Epithelial cell of prostate (primary cell): ENCODE measurements at regions not wholly inside any gene's neighbourhood (a gene's known extent, or its start where the extent isn't known, plus 50 kb on each side); places are given as distances from the start of the nearest gene placed in this dataset.
A peak's percentile ranks its signal among the peaks of the same experiment; 100 is the strongest.
"Not testable (repeated sequence)": the region's sequence is repeated elsewhere in the genome, so short reads cannot be mapped to it uniquely, and the experiment has no call there.

ENCODE experiments used
- DNase-seq: peaks from one replicate; pipeline ENCODE4 v3.0.0-alpha.2; 2011; ENCODE audit warnings: low read depth, low spot score
- H3K27ac ChIP-seq: fragments of 450-650 bp; 2 replicates; pipeline ENCODE4 v1.5.1; 2017; ENCODE audit warnings: mild to moderate bottlenecking

DNA sequence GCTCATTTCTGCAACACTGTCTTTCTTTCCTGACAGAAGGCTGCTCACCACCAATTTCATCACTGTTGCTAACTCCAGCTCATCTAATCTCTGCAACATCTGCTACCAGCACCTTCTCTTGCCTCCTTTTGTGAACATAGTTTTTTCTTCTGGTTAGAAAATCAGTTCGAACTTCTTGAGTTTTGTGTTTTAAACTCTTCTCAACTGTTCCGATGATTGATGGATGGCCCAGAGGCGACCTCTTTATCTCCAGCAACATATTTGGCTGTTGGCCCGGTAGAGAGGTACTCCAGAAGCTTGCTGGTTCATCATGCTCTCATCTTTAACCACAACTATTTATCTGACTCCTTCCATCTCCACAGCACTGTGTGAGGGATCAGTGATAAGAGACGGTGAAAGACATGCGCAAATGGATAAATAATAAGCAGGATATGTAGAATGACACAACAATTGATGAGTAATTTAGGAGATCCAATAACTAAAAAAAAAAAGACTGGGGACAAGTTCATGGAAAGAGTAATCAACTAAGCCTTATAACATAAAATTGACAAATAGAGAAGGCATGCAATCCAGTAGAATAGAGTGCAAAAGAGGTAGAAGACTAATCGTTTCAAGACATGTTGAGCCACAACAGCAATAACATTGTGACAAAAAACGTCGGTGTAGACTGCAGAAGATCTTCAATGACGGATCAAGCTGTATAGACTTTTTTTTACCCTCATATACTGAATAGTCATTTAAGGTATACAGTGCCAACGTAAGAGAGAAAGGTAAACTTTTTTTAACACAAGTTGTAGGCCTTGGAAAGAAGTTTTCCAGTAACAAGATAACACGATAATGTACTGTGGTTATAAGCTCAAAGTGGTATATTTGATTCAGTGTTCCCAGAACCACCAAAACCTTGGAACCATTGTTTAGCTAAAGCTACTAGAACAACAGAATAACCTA lies 152.2 kb downstream of the CRPPA start:
- no peak overlapping the region for H3K27ac ChIP-seq
- peak; percentile 29 for DNase-seq

DNA sequence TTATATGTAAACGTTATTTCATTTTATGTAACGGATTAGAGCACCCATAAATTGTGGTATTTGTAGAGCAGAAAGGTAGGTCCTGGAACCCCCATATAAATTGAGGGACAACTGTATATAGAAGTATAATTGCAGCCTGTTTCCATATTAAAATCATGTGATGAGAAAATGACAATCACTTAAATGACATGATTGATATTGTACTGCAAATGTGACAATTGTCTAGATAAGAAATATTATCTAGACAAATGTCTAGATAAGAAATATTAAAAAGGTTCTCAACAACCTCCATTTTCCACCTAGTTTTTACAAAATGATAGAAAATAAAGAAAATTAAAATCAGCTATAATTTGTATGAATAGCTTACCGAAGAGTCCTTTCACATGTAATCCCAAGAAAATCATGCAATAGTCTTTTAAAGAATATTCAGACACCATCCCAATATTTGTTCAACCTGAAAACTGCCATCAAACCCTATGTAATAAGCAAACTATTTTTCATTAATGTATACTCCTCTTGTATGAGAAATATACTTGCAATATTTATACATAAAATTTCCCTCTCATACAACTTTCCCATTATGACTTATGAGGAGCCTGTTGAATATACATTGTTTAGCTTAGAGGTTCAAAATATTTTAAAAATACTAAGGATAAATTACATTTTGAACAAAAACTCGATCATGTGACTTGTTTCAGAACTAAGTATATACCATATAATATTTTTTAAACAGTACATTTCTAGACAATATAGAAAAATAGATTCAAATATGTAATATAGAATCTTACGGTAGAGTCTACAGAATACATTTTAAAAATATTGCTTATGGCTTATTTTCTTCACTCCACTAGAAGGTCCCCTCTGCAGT lies 153.2 kb downstream of the CRPPA start:
- DNase-seq: no peak
- no peak overlapping the region for H3K27ac ChIP-seq

DNA sequence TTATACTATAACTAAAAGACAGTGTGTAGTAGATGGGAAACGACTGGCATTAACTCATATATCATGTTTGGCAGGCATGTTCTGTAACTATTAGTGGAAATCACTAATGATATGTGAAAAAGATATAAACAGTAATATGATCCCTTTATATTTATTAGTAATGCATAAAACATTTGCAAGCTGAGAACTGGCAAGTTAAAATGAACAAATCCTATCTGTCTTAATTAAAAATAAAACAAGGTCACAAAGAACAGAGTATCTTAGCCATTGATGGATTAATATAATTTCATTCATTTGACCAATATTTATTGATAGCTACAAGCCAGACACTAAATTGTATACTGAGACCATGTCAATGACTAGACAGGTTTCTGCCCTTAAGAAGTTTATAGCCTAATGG lies 154.5 kb downstream of the CRPPA start:
- no peak for DNase-seq

DNA sequence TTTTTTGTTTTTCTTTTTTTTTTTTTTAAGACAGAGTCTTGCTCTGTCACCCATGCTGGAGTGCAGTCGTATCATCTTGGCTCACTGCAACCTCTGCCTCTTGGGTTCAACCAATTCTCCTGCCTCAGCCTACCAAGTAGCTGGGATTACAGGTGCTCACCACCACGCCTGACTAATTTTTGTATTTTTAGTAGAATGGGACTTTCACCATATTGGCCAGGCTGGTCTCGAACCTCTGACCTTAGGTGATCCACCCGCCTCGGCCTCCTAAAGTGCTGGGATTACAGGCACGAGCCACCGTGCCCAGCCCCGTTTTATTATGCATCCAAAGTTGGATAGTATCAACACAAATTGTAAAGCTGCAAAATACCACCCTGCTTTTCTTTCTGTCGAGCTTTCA lies 154.9 kb downstream of the CRPPA start:
- not testable (repeated sequence) for H3K27ac ChIP-seq, DNase-seq

More for the DNA sequence above, 154.5 kb downstream of the CRPPA start:
- no peak overlapping the region for H3K27ac ChIP-seq

DNA sequence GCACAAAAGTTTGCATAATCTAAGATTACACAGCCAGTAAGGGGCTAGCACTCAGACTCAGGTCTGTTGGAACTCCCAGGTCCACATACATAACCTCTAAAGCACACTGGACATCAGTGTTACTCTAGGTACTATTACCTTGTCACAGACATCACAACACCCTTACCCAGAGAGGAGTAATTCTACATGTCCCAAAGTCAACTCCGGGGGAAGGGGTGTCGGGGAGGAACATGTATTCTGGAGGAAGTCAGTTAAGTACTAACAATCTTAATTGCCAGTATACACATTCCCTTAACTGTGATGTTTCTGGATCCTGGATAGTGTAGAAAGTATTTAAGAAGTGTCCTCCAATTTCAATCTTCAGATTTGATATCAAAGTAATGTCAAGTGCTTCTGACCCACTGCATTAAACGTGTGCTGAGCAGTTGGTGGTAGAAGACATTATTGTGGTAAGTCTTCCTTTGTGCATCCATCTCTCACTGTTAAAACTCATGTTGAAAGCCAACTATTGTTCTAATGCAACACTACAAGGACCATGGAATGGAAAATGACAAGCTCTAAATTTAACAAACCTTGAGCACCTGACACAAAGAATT lies 155.4 kb downstream of the CRPPA start:
- DNase-seq: no peak

DNA sequence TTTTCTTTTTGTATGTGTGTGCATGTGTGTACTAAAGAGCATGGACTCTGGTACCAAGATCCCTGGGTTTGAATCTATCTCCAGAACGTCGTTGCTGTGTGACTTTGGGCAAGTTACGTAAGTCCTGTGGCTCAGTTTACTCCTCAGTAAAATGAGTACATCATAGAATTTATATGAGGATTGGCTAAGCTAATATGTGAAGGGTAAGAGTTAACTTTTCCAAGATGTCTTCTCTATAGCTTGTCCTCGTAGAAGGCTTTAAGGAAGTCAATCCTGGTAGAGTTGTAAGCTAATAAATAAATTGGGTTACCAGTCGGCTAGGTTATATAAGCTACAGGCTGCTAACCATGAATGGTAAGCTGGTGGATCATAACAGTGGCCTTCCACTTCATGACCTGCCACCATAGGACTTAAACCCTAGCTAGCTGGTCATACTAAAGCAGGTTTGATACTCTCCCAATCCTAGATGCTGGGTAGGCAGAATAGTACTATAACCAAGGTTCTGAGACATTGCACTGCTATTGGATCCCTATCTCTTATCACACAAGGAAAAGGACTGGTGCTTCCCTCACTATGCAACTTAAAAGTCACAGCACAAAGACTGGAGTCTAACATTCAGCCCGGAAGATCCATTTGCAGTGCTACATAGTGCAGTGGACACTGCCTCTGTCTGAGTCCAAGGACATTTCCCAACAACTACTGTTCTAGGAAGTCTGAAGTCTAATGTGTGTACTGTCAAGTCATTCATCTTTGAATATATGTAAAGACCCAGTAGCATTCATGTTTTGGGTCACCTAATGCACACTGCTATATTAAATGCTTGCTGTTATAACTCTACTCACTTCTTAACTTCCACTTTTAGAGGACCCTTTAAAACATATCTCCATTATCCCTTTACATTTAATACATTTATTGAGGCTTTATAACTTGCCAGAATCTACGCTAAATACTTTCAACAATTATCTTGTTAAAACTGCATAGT lies 156.2 kb downstream of the CRPPA start:
- H3K27ac ChIP-seq: no peak overlapping the region
- DNase-seq: no peak

More for the DNA sequence above, 155.4 kb downstream of the CRPPA start:
- no peak overlapping the region for H3K27ac ChIP-seq

DNA sequence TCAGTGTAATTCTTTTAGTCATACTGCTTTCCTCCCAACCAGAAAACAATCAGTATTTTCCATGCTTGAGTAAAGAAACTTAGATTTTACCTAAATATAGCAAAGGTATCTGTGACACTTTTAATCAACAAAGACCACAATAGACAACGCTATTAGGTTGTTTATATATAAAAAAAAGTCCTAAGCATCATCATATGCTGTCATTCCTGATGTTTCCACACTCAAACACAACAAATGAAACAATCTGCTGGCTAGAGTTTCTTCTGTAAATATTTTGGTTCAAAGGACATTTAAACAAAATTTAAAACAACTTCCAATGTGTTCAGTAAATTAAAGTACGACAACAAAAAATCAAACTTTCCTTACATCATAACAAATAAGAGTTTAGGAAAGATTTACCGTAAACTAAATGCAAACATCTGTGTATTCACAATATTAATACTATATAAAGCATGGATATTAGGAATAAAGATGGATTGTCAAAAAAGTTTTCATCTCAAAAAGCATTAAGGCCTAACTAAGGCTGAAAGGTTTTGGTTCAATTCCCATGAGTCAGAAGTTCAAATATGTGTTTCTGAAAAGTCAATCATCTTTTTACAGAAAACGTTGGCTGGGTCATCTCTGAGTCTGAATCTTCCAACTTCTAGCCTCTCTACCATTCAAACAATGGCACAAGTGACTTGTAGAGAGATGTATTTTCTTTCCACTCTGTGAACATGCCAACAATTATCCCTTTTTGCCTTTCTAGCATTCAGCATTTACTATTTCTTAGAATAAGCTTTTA lies 157.1 kb downstream of the CRPPA start:
- no peak overlapping the region for H3K27ac ChIP-seq
- no peak for DNase-seq

DNA sequence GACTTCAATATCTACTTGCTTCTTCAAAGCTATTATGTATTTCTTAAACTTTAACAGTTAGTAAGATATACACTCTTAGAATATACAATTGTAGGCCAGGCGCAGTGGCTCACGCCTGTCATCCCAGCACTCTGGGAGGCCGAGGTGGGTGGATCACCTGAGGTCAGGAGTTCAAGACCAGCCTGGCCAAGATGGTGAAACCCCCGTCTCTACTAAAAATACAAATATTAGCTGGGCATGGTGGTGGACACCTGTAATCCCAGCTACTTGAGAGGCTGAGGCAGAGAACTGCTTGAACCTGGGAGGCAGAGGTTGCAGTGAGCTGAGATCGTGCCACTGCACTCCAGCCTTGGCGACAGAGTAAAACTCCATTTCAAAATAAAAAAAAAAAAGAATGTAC lies 158.0 kb downstream of the CRPPA start:
- not testable (repeated sequence) for H3K27ac ChIP-seq, DNase-seq

DNA sequence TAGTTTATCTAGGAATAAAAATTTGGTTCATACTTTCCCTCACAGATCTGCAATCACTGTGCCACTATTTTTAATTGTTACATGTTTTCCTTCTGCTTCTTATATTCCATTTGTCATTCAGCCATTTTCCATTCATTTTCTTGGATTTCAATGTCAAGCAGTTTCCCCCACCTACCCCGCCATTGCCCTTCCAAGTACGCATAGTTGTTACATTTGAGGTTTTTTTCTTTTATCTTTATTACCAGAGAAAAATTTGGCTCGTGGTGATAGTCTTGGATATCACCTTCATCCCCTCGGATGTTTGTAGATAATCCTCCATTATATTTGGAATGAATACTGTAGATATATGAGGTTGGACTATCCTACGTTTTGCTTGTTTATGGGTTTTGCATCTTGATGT lies 159.7 kb downstream of the CRPPA start:
- H3K27ac ChIP-seq: no peak overlapping the region
- no peak for DNase-seq

DNA sequence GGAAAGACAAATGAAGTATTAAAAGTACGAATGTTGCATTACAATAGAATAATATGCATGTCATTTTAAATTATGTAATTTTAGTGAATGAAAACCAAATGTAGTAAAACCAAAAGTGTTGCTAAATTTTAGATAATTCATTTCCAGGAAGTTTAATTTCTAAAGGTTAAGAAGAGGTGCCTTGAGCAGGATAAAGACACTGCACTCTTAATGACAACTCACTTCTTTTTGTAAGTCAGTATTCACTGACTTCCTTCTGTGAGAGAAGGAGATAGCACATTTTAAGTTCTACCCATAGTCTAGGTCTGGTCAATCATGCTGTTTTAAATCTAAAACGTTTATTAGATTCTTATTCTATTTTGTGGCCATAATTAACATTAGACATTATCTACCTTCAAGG lies 160.2 kb downstream of the CRPPA start:
- no peak for DNase-seq
- H3K27ac ChIP-seq: no peak overlapping the region

DNA sequence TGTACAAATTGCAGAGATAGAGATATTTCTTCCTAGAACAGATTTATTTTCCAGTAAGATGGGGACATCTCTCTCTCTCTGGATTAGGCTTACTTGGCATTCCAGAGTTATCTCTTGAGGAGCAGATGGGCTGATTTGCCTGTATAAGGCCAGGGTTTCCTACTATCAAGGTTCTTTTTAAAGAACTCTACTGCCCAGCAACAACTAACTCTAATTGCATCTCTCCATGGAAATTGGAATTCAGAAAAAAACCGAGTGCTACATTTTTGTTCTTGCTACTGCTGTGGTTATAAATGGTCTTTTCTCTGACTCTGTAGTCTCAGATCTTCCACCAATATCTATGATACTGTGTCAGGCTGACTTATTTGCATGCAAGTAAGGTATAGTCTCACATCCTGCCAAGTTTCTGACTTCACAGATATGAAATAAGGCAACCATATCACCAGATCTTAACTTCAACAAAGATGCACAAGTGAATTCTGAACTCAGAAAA lies 161.1 kb downstream of the CRPPA start:
- no peak overlapping the region for H3K27ac ChIP-seq
- no peak for DNase-seq

DNA sequence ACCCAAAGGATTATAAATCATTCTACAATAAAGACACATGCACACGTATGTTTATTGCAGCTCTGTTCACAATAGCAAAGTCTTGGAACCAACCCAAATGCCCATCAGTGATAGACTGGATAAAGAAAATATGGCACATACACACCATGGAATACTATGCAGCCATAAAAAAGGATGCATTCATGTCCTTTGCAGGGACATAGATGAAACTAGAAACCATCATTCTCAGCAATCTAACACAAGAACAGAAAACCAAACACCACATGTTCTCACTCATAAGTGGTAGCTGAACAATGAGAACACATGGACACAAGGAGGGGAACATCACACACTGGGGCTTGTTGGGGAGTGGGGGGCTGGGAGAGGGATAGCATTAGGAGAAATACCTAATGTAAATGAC lies 164.9 kb downstream of the CRPPA start:
- H3K27ac ChIP-seq, DNase-seq: not testable (repeated sequence)

DNA sequence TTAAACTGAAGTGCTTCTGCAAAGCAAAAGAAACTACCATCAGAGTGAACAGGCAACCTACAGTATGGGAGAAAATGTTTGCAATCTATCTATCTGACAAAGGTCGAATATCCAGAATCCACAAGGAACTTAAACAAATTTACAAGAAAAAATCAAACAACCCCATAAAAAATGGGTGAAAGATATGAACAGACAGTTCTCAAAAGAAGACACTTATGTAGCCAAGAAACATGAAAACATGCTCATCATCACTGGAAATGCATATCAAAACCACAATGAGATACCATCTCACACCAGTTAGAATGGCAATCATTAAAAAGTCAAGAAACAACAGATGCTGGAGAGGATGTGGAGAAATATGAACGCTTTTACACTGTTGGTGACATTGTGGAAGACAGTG lies 165.4 kb downstream of the CRPPA start:
- DNase-seq: not testable (repeated sequence)

DNA sequence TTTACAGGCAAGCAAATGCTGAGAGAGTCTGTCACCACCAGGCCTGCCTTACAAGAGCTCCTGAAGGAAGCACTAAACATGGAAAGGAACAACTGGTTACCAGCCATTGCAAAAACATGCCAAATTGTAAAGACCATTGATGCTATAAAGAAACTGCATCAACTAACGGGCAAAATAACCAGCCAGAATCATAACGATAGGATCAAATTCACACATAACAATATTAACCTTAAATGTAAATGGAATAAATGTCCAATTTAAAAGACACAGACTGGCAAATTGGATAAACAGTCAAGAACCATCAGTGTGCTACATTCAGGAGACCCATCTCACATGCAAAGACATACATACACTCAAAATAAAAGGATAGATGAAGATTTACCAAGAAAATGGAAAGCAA lies 170.7 kb downstream of the CRPPA start:
- not testable (repeated sequence) for H3K27ac ChIP-seq, DNase-seq

More for the DNA sequence above, 165.4 kb downstream of the CRPPA start:
- not testable (repeated sequence) for H3K27ac ChIP-seq

DNA sequence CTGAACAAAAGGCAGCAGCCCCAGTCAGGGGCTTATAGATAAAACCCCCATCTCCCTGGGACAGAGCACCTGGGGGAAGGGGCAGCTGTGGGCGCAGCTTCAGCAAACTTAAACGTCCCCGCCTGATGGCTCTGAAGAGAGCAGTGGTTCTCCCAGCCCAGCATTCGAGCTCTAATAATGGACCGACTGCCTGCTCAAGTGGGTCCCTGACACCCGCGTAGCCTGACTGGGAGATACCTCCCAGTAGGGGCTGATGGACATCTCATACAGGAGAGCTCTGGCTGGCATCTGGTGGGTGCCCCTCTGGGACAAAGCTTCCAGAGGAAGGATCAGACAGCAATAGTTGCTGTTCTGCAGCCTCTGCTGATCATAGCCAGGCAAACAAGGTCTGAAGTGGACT lies 172.1 kb downstream of the CRPPA start:
- not testable (repeated sequence) for DNase-seq, H3K27ac ChIP-seq

DNA sequence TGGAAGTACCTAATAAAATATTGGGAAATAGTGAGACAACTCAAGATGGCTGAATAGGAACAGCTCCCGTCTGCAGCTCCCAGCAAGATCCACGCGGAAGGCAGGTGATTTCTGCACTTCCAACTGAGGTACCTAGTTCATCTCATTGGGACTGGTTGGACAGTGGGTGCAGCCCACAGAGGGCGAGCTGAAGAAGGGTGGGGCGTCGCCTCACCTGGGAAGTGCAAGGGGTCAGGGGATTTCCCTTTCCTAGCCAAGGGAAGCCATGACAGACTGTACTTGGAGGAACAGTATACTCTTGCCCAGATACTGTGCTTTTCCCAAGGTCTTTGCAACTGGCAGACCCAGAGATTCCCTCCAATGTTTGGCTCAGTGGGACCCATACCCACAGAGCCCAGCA lies 172.8 kb downstream of the CRPPA start:
- not testable (repeated sequence) for H3K27ac ChIP-seq, DNase-seq

DNA sequence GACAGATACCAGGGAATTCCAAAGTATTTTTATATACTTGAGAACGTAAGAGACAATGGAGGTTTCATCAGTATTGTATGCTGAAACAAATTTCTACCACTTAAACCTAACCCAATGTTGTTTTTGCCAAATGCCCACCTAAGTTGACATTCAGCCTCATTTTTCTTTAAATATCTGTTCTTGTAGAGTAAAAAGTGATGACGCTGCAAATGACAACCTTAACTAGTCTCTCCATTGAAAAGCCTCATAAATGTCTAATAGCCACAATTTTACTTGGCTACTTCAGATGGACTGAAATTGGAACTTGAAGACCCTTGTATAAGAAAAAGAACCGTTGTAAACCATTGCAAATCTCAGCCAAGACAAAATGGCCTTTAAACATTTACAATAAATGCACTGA lies 176.9 kb downstream of the CRPPA start:
- no peak for DNase-seq
- no peak overlapping the region for H3K27ac ChIP-seq

DNA sequence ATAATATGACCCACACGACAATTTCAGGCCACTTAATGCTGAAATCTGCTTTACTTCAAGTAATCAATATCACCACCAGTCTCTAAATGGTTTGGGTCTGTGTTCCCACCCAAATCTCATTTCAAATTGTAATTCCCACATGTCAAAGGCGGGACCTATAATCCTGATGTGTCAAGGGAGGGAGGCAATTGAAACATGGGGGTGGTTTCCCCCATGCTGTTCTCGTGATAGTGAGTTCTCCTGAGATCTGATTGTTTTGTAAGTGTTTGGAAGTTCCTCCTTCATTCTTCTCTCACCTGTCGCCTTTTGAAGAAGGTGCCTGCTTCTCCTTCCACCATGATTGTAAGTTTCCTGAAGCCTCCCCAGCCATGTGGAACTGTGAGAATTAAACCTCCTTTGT lies 178.4 kb downstream of the CRPPA start:
- DNase-seq: no peak
- no peak overlapping the region for H3K27ac ChIP-seq

DNA sequence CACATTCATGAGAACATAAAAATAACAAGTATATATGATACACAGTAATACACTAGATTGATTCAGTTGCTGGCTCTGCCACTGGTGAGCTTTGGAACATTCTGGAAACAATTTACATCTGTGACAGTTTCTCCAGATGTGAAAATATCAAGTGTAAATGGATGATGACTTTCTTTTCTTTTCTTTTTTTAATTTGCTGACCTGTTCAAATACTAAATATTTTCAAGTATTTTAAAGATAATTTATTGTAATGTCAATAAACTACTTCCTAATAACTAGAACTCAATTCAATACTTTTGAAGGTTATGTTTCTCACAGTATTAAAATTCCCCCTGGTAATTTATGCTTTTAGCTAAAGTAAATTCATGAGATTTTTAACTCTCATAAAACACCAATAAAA lies 180.3 kb downstream of the CRPPA start:
- no peak overlapping the region for H3K27ac ChIP-seq
- no peak for DNase-seq
